Fibroblast of villous mesenchyme (primary cell): ENCODE measurements at regions not wholly inside any gene's neighbourhood (a gene's known extent, or its start where the extent isn't known, plus 50 kb on each side); places are given as distances from the start of the nearest gene placed in this dataset.

Experiments
- DNase-seq: peaks from one replicate; pipeline ENCODE4 v3.0.0-alpha.2; 2010; ENCODE audit warnings: low read depth
- H3K4me3 ChIP-seq: 2 replicates; pipeline ENCODE4 v1.5.1; 2011; ENCODE audit warnings: low read depth, mild to moderate bottlenecking, low read length
- CTCF ChIP-seq: IDR thresholded peaks from 2 replicates; pipeline ENCODE4 v1.5.1; 2012; ENCODE audit warnings: low read depth, mild to moderate bottlenecking, low read length; ENCODE audit not compliant: insufficient read depth

- H3K4me3 ChIP-seq = peak overlapping the region; percentile 57
Measured at GRCh38 chr2:199581935-199582360, 124.2 kb upstream of the SATB2 start.

GRCh38 chr2:199581408-199581807 is 123.7 kb upstream of the SATB2 start:
- no peak for TF ChIP-seq CTCF
- H3K4me3 ChIP-seq = peak overlapping the region; percentile 57
- DNase-seq = no peak

More at GRCh38 chr2:199581935-199582360, 124.2 kb upstream of the SATB2 start:
- DNase-seq = peak; percentile 17
- TF ChIP-seq CTCF = no peak

- no peak for TF ChIP-seq CTCF
- no peak for DNase-seq
- H3K4me3 ChIP-seq = no peak overlapping the region
Measured at GRCh38 chr2:199575416-199575815, 117.7 kb upstream of the SATB2 start.

GRCh38 chr2:199572571-199572970 is 114.8 kb upstream of the SATB2 start:
- no peak for TF ChIP-seq CTCF
- DNase-seq = no peak

GRCh38 chr2:199570934-199571333 is 113.2 kb upstream of the SATB2 start:
- no peak for TF ChIP-seq CTCF
- no peak for DNase-seq
- H3K4me3 ChIP-seq = no peak overlapping the region

More at GRCh38 chr2:199572571-199572970, 114.8 kb upstream of the SATB2 start:
- H3K4me3 ChIP-seq = no peak overlapping the region

GRCh38 chr2:199569336-199569735 is 111.6 kb upstream of the SATB2 start:
- no peak overlapping the region for H3K4me3 ChIP-seq
- TF ChIP-seq CTCF = no peak
- DNase-seq = no peak

GRCh38 chr2:199558156-199558555 is 100.4 kb upstream of the SATB2 start:
- H3K4me3 ChIP-seq = no peak overlapping the region
- no peak for DNase-seq
- TF ChIP-seq CTCF = no peak
